ENCODE measurements at regions not wholly inside any gene's neighbourhood (a gene's known extent, or its start where the extent isn't known, plus 50 kb on each side); places are given as distances from the start of the nearest gene placed in this dataset.

DNA sequence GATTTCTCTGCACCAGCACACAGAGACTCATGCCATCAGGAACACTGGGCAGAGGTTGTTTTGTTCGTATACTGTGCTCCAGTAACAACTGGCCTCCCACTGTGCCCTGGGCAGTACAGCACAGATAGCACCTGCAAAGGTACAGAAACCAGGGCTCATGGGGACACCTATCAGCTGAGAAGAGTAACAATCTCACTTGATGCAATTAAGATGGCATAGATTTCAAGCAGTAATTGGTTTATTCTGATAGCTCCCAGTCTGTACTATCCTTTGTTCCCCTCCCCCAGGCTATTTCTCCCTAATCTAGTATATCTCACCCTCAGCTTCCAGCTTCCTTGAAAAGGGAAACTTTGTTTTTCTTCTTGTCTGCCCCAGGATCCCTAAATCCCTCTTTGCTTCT is 343.9 kb upstream of the MMADHC start (continued):
- TF ChIP-seq, protein P1, sequence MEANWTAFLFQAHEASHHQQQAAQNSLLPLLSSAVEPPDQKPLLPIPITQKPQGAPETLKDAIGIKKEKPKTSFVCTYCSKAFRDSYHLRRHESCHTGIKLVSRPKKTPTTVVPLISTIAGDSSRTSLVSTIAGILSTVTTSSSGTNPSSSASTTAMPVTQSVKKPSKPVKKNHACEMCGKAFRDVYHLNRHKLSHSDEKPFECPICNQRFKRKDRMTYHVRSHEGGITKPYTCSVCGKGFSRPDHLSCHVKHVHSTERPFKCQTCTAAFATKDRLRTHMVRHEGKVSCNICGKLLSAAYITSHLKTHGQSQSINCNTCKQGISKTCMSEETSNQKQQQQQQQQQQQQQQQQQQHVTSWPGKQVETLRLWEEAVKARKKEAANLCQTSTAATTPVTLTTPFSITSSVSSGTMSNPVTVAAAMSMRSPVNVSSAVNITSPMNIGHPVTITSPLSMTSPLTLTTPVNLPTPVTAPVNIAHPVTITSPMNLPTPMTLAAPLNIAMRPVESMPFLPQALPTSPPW (CRISPR knock-in tag; IDR thresholded peaks at IDR 0.05), result no peak
- TF ChIP-seq ZBTB8A (IDR thresholded peaks at IDR 0.05; ENCODE audit: partially characterized antibody), result no peak
- TF ChIP-seq, protein P2, sequence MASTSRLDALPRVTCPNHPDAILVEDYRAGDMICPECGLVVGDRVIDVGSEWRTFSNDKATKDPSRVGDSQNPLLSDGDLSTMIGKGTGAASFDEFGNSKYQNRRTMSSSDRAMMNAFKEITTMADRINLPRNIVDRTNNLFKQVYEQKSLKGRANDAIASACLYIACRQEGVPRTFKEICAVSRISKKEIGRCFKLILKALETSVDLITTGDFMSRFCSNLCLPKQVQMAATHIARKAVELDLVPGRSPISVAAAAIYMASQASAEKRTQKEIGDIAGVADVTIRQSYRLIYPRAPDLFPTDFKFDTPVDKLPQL (IDR thresholded peaks at IDR 0.05; ENCODE audit: extremely low read depth, insufficient read length), result no peak
- TF ChIP-seq CTBP1 (IDR thresholded peaks at IDR 0.05; ENCODE audit: borderline replicate concordance), result no peak
- no peak for TF ChIP-seq TAF15 (IDR thresholded peaks at IDR 0.05; ENCODE audit: low read depth, low read length)

DNA sequence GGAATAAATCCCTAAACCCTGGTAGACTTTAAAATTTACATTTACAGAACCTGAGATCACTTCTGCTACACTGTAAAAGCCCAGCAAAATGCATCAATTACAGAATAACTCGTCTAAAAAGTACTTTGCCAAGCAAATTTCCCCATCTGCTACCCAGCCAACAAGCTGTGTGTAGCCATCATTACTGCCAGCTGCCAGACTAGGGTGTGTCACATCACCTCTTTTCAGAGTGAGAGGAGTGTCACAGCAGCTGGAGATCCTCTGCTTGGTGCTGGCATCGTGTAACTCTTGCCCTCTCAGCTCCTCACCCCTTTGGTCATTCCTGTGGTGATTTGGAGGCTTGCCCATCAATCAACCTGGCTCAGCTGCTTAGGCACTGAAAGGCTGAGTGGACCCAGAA is 340.4 kb upstream of the MMADHC start:
- in situ Hi-C loops (cut with MboI) (no loop called here), intact Hi-C loops (cut with micrococcal nuclease) (loop anchor here (2.0 kb wide), 1 partner anchor 43 kb away; no protein-coding TSS in a partner anchor)
- no peak for ATAC-seq
- Histone ChIP-seq H2AFZ (ENCODE audit: low read depth, low read length) (no peak overlapping the region), H3K27me3 (ENCODE audit: control insufficient read depth in 2 of 2, insufficient read depth in 2 of 2, low read length in 2 of 2) (no peaks in the 10 kb centered on the region), H3K79me2 (ENCODE audit: control insufficient read depth, insufficient read depth, low read length) (no peaks in the 10 kb centered on the region), H3K27ac (ENCODE audit: extremely low read depth, low read depth, low read length) (no peak overlapping the region), H3K9me3 (replicated peaks; ENCODE audit: control insufficient read depth, insufficient read depth, low read depth, low read length) (no peaks in the 10 kb centered on the region), H4K20me1 (replicated peaks; ENCODE audit: control insufficient read depth, insufficient read depth, low read length) (no peaks in the 10 kb centered on the region), H3K4me3 (no peak overlapping the region), H3K4me2 (ENCODE audit: insufficient read depth, low read length) (no peak overlapping the region), H3K36me3 (ENCODE audit: control insufficient read depth, insufficient read depth, low read length) (no peaks in the 10 kb centered on the region), H3K9me1 (ENCODE audit: control insufficient read depth, insufficient read depth, low read length) (no peaks in the 10 kb centered on the region), H3K9ac (ENCODE audit: insufficient read depth in 1 of 2, low read depth in 2 of 2, low read length in 2 of 2) (no peak overlapping the region), H3K4me1 (replicated peaks in 1 of 2; ENCODE audit: control insufficient read depth in 2 of 2, insufficient read depth in 2 of 2, low read length in 2 of 2) (no peaks in the 10 kb centered on the region)
- no peak for FAIRE-seq
- ChIA-PET CTCF (ENCODE audit: low intra/inter-chr PET ratio) (no interaction called here), POLR2A (no interaction called here)
- WGBS (ENCODE audit: insufficient coverage, low coverage, missing lambda C conversion rate), result 0% methylated on average over 2 of the region's 2 CpGs
- BruUV-seq (replicated peaks), result no TSS peak
- DNase-seq (ENCODE audit: extremely low read depth in 1 of 4, low spot score in 3 of 4), result no peak
- TF ChIP-seq, protein P3, sequence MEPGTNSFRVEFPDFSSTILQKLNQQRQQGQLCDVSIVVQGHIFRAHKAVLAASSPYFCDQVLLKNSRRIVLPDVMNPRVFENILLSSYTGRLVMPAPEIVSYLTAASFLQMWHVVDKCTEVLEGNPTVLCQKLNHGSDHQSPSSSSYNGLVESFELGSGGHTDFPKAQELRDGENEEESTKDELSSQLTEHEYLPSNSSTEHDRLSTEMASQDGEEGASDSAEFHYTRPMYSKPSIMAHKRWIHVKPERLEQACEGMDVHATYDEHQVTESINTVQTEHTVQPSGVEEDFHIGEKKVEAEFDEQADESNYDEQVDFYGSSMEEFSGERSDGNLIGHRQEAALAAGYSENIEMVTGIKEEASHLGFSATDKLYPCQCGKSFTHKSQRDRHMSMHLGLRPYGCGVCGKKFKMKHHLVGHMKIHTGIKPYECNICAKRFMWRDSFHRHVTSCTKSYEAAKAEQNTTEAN (CRISPR knock-in tag; IDR thresholded peaks at IDR 0.05), result no peak
- TF ChIP-seq, protein P4, sequence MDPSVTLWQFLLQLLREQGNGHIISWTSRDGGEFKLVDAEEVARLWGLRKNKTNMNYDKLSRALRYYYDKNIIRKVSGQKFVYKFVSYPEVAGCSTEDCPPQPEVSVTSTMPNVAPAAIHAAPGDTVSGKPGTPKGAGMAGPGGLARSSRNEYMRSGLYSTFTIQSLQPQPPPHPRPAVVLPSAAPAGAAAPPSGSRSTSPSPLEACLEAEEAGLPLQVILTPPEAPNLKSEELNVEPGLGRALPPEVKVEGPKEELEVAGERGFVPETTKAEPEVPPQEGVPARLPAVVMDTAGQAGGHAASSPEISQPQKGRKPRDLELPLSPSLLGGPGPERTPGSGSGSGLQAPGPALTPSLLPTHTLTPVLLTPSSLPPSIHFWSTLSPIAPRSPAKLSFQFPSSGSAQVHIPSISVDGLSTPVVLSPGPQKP (CRISPR knock-in tag; IDR thresholded peaks at IDR 0.05), result no peak
- TF ChIP-seq TRIM24 (IDR thresholded peaks at IDR 0.05) (no peak), LCOR (CRISPR knock-in tag; IDR thresholded peaks at IDR 0.05) (no peak), POLR2A (conservative IDR thresholded peaks at IDR 0.05) (no peak), PHF21A (IDR thresholded peaks at IDR 0.05; ENCODE audit: borderline replicate concordance, low read depth) (no peak), POLR2AphosphoS2 (IDR thresholded peaks at IDR 0.05; ENCODE audit: low read length) (no peak)
- TF ChIP-seq, protein P5, sequence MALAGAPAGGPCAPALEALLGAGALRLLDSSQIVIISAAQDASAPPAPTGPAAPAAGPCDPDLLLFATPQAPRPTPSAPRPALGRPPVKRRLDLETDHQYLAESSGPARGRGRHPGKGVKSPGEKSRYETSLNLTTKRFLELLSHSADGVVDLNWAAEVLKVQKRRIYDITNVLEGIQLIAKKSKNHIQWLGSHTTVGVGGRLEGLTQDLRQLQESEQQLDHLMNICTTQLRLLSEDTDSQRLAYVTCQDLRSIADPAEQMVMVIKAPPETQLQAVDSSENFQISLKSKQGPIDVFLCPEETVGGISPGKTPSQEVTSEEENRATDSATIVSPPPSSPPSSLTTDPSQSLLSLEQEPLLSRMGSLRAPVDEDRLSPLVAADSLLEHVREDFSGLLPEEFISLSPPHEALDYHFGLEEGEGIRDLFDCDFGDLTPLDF (CRISPR knock-in tag; IDR thresholded peaks at IDR 0.05), result no peak

Data from K562 (cell line).